ENCODE measurements at regions not wholly inside any gene's neighbourhood (a gene's known extent, or its start where the extent isn't known, plus 50 kb on each side); places are given as distances from the start of the nearest gene placed in this dataset.
"Not testable (repeated sequence)": the region's sequence is repeated elsewhere in the genome, so short reads cannot be mapped to it uniquely, and the experiment has no call there.

- Histone ChIP-seq H3K4me1 (no peaks in the 10 kb centered on the region), H3K36me3 (no peaks in the 10 kb centered on the region), H3K9me3 (peaks cover 0 to 3% (median 0%) of the 10 kb centered on the region in 4 donors), H3K4me3 (no peak overlapping the region), H3K27ac (no peak overlapping the region), H3K27me3 (no peaks in the 10 kb centered on the region)
- WGBS, 2 donors: 58 to 63% methylated on average over 1 of the region's 1 CpG
- ATAC-seq (ENCODE audit: low FRiP score in 2 of 2) (no peak), DNase-seq (no peak)
- no peak for TF ChIP-seq CTCF (IDR thresholded peaks at IDR 0.05)
- no peak for TF ChIP-seq POLR2A (IDR thresholded peaks at IDR 0.05)
- no peak for TF ChIP-seq EP300 (IDR thresholded peaks at IDR 0.05)
- TF ChIP-seq POLR2AphosphoS5 (IDR thresholded peaks at IDR 0.05): no peak
Observed at GRCh38 chr2:48089644-48090043, 183.3 kb upstream of the FBXO11 start.

GRCh38 chr2:48092846-48093803 lies 186.8 kb upstream of the FBXO11 start:
- TF ChIP-seq EP300 (IDR thresholded peaks at IDR 0.05) (no peak), POLR2A (IDR thresholded peaks at IDR 0.05) (no peak), CTCF (IDR thresholded peaks at IDR 0.05) (no peak), POLR2AphosphoS5 (IDR thresholded peaks at IDR 0.05) (no peak)
- ATAC-seq (ENCODE audit: low FRiP score in 2 of 2) (peak in 1 of 2 donors; percentile 58), DNase-seq (no peak)
- no peak overlapping the region for H3K27ac ChIP-seq
- WGBS, 2 donors: 92 to 96% methylated on average over 4 of the region's 4 CpGs
- H3K9me3 ChIP-seq: peaks cover 0 to 3% (median 0%) of the 10 kb centered on the region in 4 donors
- H3K27me3 ChIP-seq: no peaks in the 10 kb centered on the region
- no peak overlapping the region for H3K4me3 ChIP-seq
- H3K36me3 ChIP-seq: no peaks in the 10 kb centered on the region
- no peaks in the 10 kb centered on the region for H3K4me1 ChIP-seq

- not testable (repeated sequence) for ATAC-seq (ENCODE audit: low FRiP score in 2 of 2); H3K27ac ChIP-seq; H3K4me3 ChIP-seq; H3K9me3 ChIP-seq; H3K36me3 ChIP-seq; H3K27me3 ChIP-seq; DNase-seq; H3K4me1 ChIP-seq
- 78 to 83% methylated on average over 1 of the region's 1 CpG for WGBS, 2 donors
Observed at GRCh38 chr2:48096765-48097164, 190.5 kb upstream of the FBXO11 start.

GRCh38 chr2:48098539-48098938 lies 192.2 kb upstream of the FBXO11 start:
- no peak for TF ChIP-seq POLR2AphosphoS5 (IDR thresholded peaks at IDR 0.05)
- Histone ChIP-seq H3K36me3 (no peaks in the 10 kb centered on the region), H3K27ac (no peak overlapping the region), H3K4me1 (no peaks in the 10 kb centered on the region), H3K4me3 (no peak overlapping the region), H3K9me3 (no peaks in the 10 kb centered on the region), H3K27me3 (no peaks in the 10 kb centered on the region)
- DNase-seq (no peak), ATAC-seq (ENCODE audit: low FRiP score in 2 of 2) (no peak)
- 79 to 90% methylated on average over 1 of the region's 1 CpG for WGBS, 2 donors

- Histone ChIP-seq H3K27ac (no peak overlapping the region), H3K36me3 (no peaks in the 10 kb centered on the region), H3K27me3 (no peaks in the 10 kb centered on the region), H3K9me3 (no peaks in the 10 kb centered on the region), H3K4me3 (no peak overlapping the region), H3K4me1 (peaks cover 7 to 18% (median 15%) of the 10 kb centered on the region in 4 donors)
- DNase-seq (no peak), ATAC-seq (ENCODE audit: low FRiP score in 2 of 2) (no peak)
- TF ChIP-seq EP300 (IDR thresholded peaks at IDR 0.05) (no peak), CTCF (IDR thresholded peaks at IDR 0.05) (no peak), POLR2AphosphoS5 (IDR thresholded peaks at IDR 0.05) (no peak), POLR2A (IDR thresholded peaks at IDR 0.05) (no peak)
Observed at GRCh38 chr2:48104418-48104817, 198.1 kb upstream of the FBXO11 start.

- TF ChIP-seq EP300 (IDR thresholded peaks at IDR 0.05) (no peak), CTCF (IDR thresholded peaks at IDR 0.05) (no peak), POLR2A (IDR thresholded peaks at IDR 0.05) (no peak), POLR2AphosphoS5 (IDR thresholded peaks at IDR 0.05) (no peak)
- Histone ChIP-seq H3K4me3 (no peak overlapping the region), H3K27me3 (no peaks in the 10 kb centered on the region), H3K27ac (peak overlapping the region in 2 of 4 donors; percentile 42 to 66), H3K36me3 (no peaks in the 10 kb centered on the region), H3K4me1 (peaks cover 9 to 20% (median 19%) of the 10 kb centered on the region in 4 donors), H3K9me3 (no peaks in the 10 kb centered on the region)
- ATAC-seq (ENCODE audit: low FRiP score in 2 of 2) (peak in 1 of 2 donors; percentile 7), DNase-seq (no peak)
- 82 to 87% methylated on average over 11 of the region's 11 CpGs for WGBS, 2 donors
Observed at GRCh38 chr2:48105848-48106247, 199.6 kb upstream of the FBXO11 start.
